Mesenchymal stem cell (in vitro differentiated cells and primary cell): ENCODE measurements at regions not wholly inside any gene's neighbourhood (a gene's known extent, or its start where the extent isn't known, plus 50 kb on each side); places are given as distances from the start of the nearest gene placed in this dataset.

Experiments
- DNase-seq: peaks from one replicate; pipeline ENCODE4 v3.0.0-alpha.2; 2013
- H2AFZ ChIP-seq: one replicate; pipeline ENCODE4 v1.6.1; 2013; ENCODE audit warnings: low read depth, mild to moderate bottlenecking, control low read depth, inconsistent platforms, low read length, moderate library complexity
- H2AK5ac ChIP-seq: 2 replicates; pipeline ENCODE4 v1.6.1; 2013; ENCODE audit warnings: low read length, moderate library complexity, mild to moderate bottlenecking, inconsistent platforms; ENCODE audit not compliant: severe bottlenecking
- H2BK120ac ChIP-seq: one replicate; pipeline ENCODE4 v1.6.1; 2013; ENCODE audit warnings: low read depth, mild to moderate bottlenecking, inconsistent platforms, low read length, moderate library complexity
- H2BK12ac ChIP-seq, 2 experiments: one replicate each; pipeline ENCODE4 v1.6.1; 2013; ENCODE audit warnings: inconsistent platforms in 2 of 2, low read length in 2 of 2, mild to moderate bottlenecking in 2 of 2, moderate library complexity in 2 of 2, control low read depth in 1 of 2
- H2BK15ac ChIP-seq: one replicate; pipeline ENCODE4 v1.6.1; 2013; ENCODE audit warnings: mild to moderate bottlenecking, low read depth, inconsistent platforms; ENCODE audit not compliant: poor library complexity, severe bottlenecking
- H2BK5ac ChIP-seq: 2 replicates; pipeline ENCODE4 v1.6.1; 2013; ENCODE audit warnings: low read depth, mild to moderate bottlenecking, low read length, control low read depth, inconsistent platforms; ENCODE audit not compliant: poor library complexity, severe bottlenecking
- H3K14ac ChIP-seq, 2 experiments: one replicate each; pipeline ENCODE4 v1.6.1; 2013; ENCODE audit warnings: inconsistent platforms in 2 of 2, low read length in 2 of 2, control low read depth in 1 of 2, mild to moderate bottlenecking in 1 of 2, moderate library complexity in 1 of 2
- H3K18ac ChIP-seq, 2 experiments: one replicate each; pipeline ENCODE4 v1.6.1; 2013; ENCODE audit warnings: inconsistent platforms in 2 of 2, low read length in 2 of 2, control low read depth in 1 of 2, low read depth in 1 of 2, mild to moderate bottlenecking in 1 of 2
- H3K23ac ChIP-seq, 2 experiments: one replicate each; pipeline ENCODE4 v1.6.1; 2013; ENCODE audit warnings: inconsistent platforms in 2 of 2, low read length in 2 of 2, mild to moderate bottlenecking in 2 of 2, moderate library complexity in 2 of 2, control low read depth in 1 of 2
- H3K27ac ChIP-seq: 2 replicates; pipeline ENCODE4 v1.5.1; 2013; ENCODE audit warnings: mild to moderate bottlenecking, moderate library complexity, low read length, control low read depth, inconsistent platforms; ENCODE audit not compliant: poor library complexity, severe bottlenecking
- H3K27me3 ChIP-seq, 2 experiments: 2 replicates each; pipeline versions ENCODE4 v1.6.1 to v1.7.0; 2013; ENCODE audit warnings: low read length in 2 of 2, mild to moderate bottlenecking in 2 of 2, moderate library complexity in 2 of 2, control low read depth in 1 of 2, inconsistent platforms in 1 of 2; ENCODE audit not compliant: control insufficient read depth in 1 of 2, insufficient read depth in 1 of 2
- H3K36me3 ChIP-seq, 2 experiments: 2 replicates each; pipeline versions ENCODE4 v1.6.1 to v1.7.0; 2013; ENCODE audit warnings: low read length in 2 of 2, control low read depth in 1 of 2, inconsistent platforms in 1 of 2, low read depth in 1 of 2, mild to moderate bottlenecking in 1 of 2; ENCODE audit not compliant: insufficient read depth in 2 of 2, control insufficient read depth in 1 of 2
- H3K4ac ChIP-seq, 2 experiments: one replicate each; pipeline ENCODE4 v1.6.1; 2013; ENCODE audit warnings: inconsistent platforms in 2 of 2, low read length in 2 of 2, mild to moderate bottlenecking in 2 of 2, moderate library complexity in 2 of 2, control low read depth in 1 of 2, low read depth in 1 of 2
- H3K4me1 ChIP-seq: 2 replicates; pipeline ENCODE4 v1.6.1; 2013; ENCODE audit warnings: low read depth, low read length, control low read depth; ENCODE audit not compliant: control insufficient read depth, insufficient read depth
- H3K4me2 ChIP-seq: 2 replicates; pipeline ENCODE4 v1.6.1; 2013; ENCODE audit warnings: low read length, mild to moderate bottlenecking, inconsistent platforms; ENCODE audit not compliant: poor library complexity, severe bottlenecking
- H3K4me3 ChIP-seq, 2 experiments: 2 replicates each; pipeline versions ENCODE4 v1.5.1 to v1.7.0; 2013; ENCODE audit warnings: low read length in 2 of 2, mild to moderate bottlenecking in 2 of 2, control low read depth in 1 of 2, low read depth in 1 of 2; ENCODE audit not compliant: insufficient read depth in 1 of 2
- H3K79me1 ChIP-seq: replicated peaks from 2 replicates; pipeline ENCODE4 v1.6.1; 2013; ENCODE audit warnings: mild to moderate bottlenecking, control low read depth, low read length, inconsistent platforms; ENCODE audit not compliant: poor library complexity, severe bottlenecking
- H3K9ac ChIP-seq: 2 replicates; pipeline ENCODE4 v1.7.0; 2013; ENCODE audit warnings: mild to moderate bottlenecking, low read length, moderate library complexity
- H3K9me3 ChIP-seq: 2 replicates; pipeline ENCODE4 v1.7.0; 2013; ENCODE audit warnings: mild to moderate bottlenecking, low read length; ENCODE audit not compliant: control insufficient read depth
- H4K8ac ChIP-seq: one replicate; pipeline ENCODE4 v1.6.1; 2013; ENCODE audit warnings: inconsistent platforms, mild to moderate bottlenecking, low read length, moderate library complexity
- H4K91ac ChIP-seq: one replicate; pipeline ENCODE4 v1.6.1; 2013; ENCODE audit warnings: mild to moderate bottlenecking, low read length, inconsistent platforms
- WGBS: methylation state at CpG from one replicate; pipeline ENCODE4 v1.1.7; 2013; ENCODE audit warnings: mixed read lengths; 5-methylcytosine and 5-hydroxymethylcytosine counted together

DNA sequence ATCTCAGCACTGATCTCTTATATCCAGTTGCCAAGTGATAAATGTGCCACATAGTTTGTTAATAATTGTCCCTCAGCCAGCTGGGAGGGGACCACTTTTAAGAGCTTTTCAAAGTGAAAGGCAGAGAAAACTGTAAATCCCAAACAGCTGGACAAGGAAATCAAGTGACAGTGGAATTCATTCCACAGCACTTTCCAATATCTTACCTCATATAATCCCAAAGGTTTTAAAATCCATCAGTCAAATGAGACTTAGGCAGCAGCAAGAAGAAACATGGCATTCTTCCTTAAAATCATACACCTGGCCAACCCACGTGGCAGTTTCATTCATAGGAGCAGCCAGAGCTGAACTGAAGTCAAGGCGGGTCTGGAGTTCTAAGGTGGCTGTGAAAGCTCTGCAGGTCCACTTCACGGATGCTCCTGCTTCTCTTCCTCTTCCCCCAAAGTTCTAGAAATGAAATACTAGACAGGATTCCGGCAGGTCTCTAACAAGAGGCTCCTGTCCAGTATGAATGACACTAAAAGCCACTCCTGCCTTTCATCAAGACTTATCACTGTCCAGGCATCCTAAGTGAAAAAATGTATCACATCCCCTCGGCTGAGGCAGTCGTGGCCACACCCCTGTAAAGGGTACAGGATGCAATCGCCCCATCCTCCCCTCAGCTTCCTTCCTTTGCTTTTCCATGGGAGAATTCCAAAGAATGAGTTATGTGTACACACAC is 190.4 kb upstream of the STK17B start:
- Histone ChIP-seq H2BK120ac (no peak overlapping the region), H3K23ac (no peak overlapping the region), H2BK15ac (no peak overlapping the region), H4K91ac (no peak overlapping the region), H3K4me1 (no peaks in the 10 kb centered on the region), H3K9me3 (no peaks in the 10 kb centered on the region), H2BK5ac (no peak overlapping the region), H2AFZ (no peak overlapping the region), H3K27ac (no peak overlapping the region), H3K27me3 (no peaks in the 10 kb centered on the region), H3K14ac (no peak overlapping the region), H3K36me3 (no peaks in the 10 kb centered on the region), H2BK12ac (no peak overlapping the region), H3K4me2 (no peak overlapping the region), H3K79me1 (no peaks in the 10 kb centered on the region), H3K18ac (no peak overlapping the region), H3K4me3 (no peak overlapping the region), H4K8ac (no peak overlapping the region), H3K4ac (no peak overlapping the region), H3K9ac (no peak overlapping the region), H2AK5ac (no peak overlapping the region)
- no peak for DNase-seq
- 65% methylated on average over 7 of the region's 7 CpGs for WGBS

DNA sequence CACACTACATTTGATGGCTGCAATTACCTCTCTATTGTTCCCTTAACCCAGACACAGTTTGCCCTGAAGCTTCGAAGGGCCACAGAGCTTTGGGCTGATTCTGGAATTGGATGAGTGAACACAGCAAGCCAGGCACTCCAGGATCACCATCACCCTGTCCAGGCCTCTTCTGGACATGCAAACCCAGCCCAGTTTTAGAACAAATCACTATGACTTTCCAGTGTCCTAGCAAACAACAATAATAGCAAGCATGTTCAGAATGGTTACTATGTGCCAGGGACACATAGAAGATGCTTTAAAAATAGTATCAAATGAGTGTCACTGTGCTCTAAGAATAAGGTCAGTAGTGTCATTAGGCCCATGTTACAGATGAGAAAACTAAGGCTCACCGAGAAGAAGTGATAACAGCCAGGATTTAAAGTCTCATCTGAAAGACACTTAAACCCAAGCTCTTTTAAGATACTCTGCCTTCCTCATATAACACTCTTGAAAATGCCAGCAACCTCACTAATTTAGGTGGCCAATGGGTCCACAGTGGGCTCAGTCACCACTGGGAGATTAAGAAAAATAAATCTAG is 191.7 kb upstream of the STK17B start:
- Histone ChIP-seq H2BK15ac (no peak overlapping the region), H3K27me3 (no peaks in the 10 kb centered on the region), H4K91ac (no peak overlapping the region), H3K18ac (no peak overlapping the region), H2AFZ (no peak overlapping the region), H2BK120ac (no peak overlapping the region), H3K36me3 (no peaks in the 10 kb centered on the region), H3K4ac (no peak overlapping the region), H2BK5ac (no peak overlapping the region), H2BK12ac (no peak overlapping the region), H3K4me2 (no peak overlapping the region), H3K9ac (no peak overlapping the region), H3K23ac (no peak overlapping the region), H3K4me3 (no peak overlapping the region), H3K14ac (no peak overlapping the region), H4K8ac (no peak overlapping the region), H3K9me3 (peaks cover under 1% of the 10 kb centered on the region), H2AK5ac (no peak overlapping the region), H3K27ac (no peak overlapping the region), H3K79me1 (no peaks in the 10 kb centered on the region), H3K4me1 (no peaks in the 10 kb centered on the region)
- DNase-seq, result no peak
- 97% methylated on average over 2 of the region's 2 CpGs for WGBS

DNA sequence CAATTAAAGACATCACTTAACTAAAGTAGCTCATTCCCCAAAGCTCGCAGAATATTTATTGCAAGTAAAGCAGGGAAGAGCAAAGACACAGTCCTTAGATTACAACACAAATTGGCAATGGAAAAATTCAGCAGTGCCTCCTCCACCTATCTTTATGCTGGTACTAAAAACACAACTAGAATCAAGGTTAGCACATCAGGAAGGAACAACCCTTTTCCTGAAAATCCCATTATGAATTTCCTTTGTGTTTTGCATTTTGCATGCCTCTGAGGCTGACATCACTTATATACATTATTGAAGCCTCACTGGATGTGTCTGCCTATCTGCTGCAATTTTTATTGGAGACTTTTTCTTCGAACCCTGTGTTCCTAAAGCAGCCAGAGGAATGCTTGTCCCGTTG is 193.8 kb upstream of the STK17B start:
- Histone ChIP-seq H3K27ac (no peak overlapping the region), H3K4me1 (no peaks in the 10 kb centered on the region), H2AK5ac (no peak overlapping the region), H3K4ac (no peak overlapping the region), H3K4me2 (no peak overlapping the region), H3K36me3 (no peaks in the 10 kb centered on the region), H3K9me3 (peaks cover 9% of the 10 kb centered on the region), H4K91ac (no peak overlapping the region), H3K14ac (no peak overlapping the region), H3K18ac (no peak overlapping the region), H3K23ac (no peak overlapping the region), H2AFZ (no peak overlapping the region), H2BK120ac (no peak overlapping the region), H3K9ac (no peak overlapping the region), H3K4me3 (no peak overlapping the region), H3K27me3 (no peaks in the 10 kb centered on the region), H3K79me1 (no peaks in the 10 kb centered on the region), H2BK5ac (no peak overlapping the region), H2BK15ac (no peak overlapping the region), H2BK12ac (no peak overlapping the region), H4K8ac (no peak overlapping the region)
- WGBS, result 90% methylated on average over 3 of the region's 3 CpGs
- DNase-seq, result no peak

DNA sequence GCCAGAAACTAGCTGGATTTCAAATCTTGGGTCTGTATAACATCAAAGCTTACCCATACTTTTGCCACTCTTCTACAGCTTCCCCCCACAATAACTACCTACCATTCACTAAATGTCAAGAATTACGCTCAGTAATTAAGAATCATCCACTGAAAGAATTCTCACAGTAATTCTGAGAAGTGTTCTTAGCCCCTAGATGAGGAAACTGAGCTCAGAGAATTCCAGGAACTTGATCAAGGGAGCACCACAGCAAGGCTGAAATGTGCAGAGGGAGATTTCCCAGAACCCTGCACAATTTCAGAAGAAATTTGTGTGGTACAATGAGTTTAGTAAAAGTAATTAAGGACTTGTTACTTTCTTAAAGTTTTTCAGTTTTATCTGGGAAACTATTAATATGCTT is 194.5 kb upstream of the STK17B start:
- Histone ChIP-seq H3K4me3 (no peak overlapping the region), H3K79me1 (no peaks in the 10 kb centered on the region), H2AK5ac (no peak overlapping the region), H3K4ac (no peak overlapping the region), H3K18ac (no peak overlapping the region), H2BK5ac (no peak overlapping the region), H2AFZ (no peak overlapping the region), H3K14ac (no peak overlapping the region), H4K8ac (no peak overlapping the region), H3K27ac (no peak overlapping the region), H3K27me3 (no peaks in the 10 kb centered on the region), H3K4me1 (peaks cover 3% of the 10 kb centered on the region), H3K36me3 (no peaks in the 10 kb centered on the region), H4K91ac (no peak overlapping the region), H3K4me2 (no peak overlapping the region), H3K9me3 (peaks cover 9% of the 10 kb centered on the region), H3K23ac (no peak overlapping the region), H2BK15ac (no peak overlapping the region), H2BK12ac (no peak overlapping the region), H2BK120ac (no peak overlapping the region), H3K9ac (no peak overlapping the region)
- no peak for DNase-seq
- WGBS, result 70% methylated on average over 1 of the region's 1 CpG
